K562 (cell line): ENCODE measurements at regions not wholly inside any gene's neighbourhood (a gene's known extent, or its start where the extent isn't known, plus 50 kb on each side); places are given as distances from the start of the nearest gene placed in this dataset.

Source experiments
- ATAC-seq: fragments of 200-7000 bp; cut with Tn5 transposase; 3 replicates; pipeline ENCODE4 v1.9.1; 2020; ENCODE audit warnings: moderate library complexity
- BruUV-seq: library from RNA; stranded (reverse); fragments of 400-500 nt; replicated peaks from 2 replicates; lab custom pipeline; 2021; lab: Mats Ljungman, UMichigan
- CTCF ChIA-PET: fragments of 300-600 bp; formaldehyde crosslinking; extraction: SDS; loops from one replicate; lab custom pipeline; 2021; ENCODE audit warnings: low intra/inter-chr PET ratio; lab: Yijun Ruan, JAX
- POLR2A ChIA-PET: fragments of 300-600, 350-650 bp; sonication (Branson Sonifier 250); formaldehyde crosslinking; extraction: SDS; loops from one replicate; lab custom pipeline; 2021; ENCODE audit warnings: antibody characterized with exemption, inconsistent platforms; lab: Yijun Ruan, JAX
- DNase-seq, 4 experiments: peaks; one replicate each; pipeline versions ENCODE4 v3.0.0 to v3.0.0-alpha.2; 2011 to 2018; ENCODE audit warnings: low spot score in 3 of 4, mixed read lengths in 3 of 4; ENCODE audit errors: extremely low read depth in 1 of 4
- FAIRE-seq: peaks from 2 replicates; lab custom pipeline; 2011; peaks lifted over from hg19 to GRCh38; lab: Jason Lieb, UNC
- H2AFZ ChIP-seq: 2 replicates; pipeline ENCODE4 v1.6.0; 2011; ENCODE audit warnings: low read depth, low read length, control low read depth, inconsistent platforms
- H3K27ac ChIP-seq: fragments of 200-600 bp; 3 replicates; pipeline ENCODE4 v1.8.0; 2011; ENCODE audit warnings: low read depth, mild to moderate bottlenecking, control low read depth, inconsistent platforms, low read length, moderate library complexity, mixed read lengths; ENCODE audit errors: extremely low read depth
- H3K27me3 ChIP-seq, 2 experiments: fragments of 300-600 bp in 1 of 2; 2 replicates in 1 of 2; 3 replicates in 1 of 2; pipeline versions ENCODE4 v1.6.0 to v1.8.0; 2011; ENCODE audit warnings: inconsistent platforms in 2 of 2, low read length in 2 of 2, mild to moderate bottlenecking in 1 of 2, mixed read lengths in 1 of 2, moderate library complexity in 1 of 2; ENCODE audit not compliant: control insufficient read depth in 2 of 2, insufficient read depth in 2 of 2
- H3K36me3 ChIP-seq: fragments of 300-600 bp; 3 replicates; pipeline ENCODE4 v1.8.0; 2011; ENCODE audit warnings: mild to moderate bottlenecking, low read length, inconsistent platforms; ENCODE audit not compliant: control insufficient read depth, insufficient read depth
- H3K4me1 ChIP-seq, 2 experiments: fragments of 200-600 bp in 1 of 2; replicated peaks in 1 of 2; 2 replicates in 1 of 2; 3 replicates in 1 of 2; pipeline versions ENCODE4 v1.5.1 to v1.8.0; 2011; ENCODE audit warnings: inconsistent platforms in 2 of 2, low read length in 2 of 2, mild to moderate bottlenecking in 1 of 2, mixed read lengths in 1 of 2, moderate library complexity in 1 of 2; ENCODE audit not compliant: control insufficient read depth in 2 of 2, insufficient read depth in 2 of 2
- H3K4me2 ChIP-seq: 2 replicates; pipeline ENCODE4 v1.6.1; 2011; ENCODE audit warnings: low read length, control low read depth, inconsistent platforms, mixed read lengths; ENCODE audit not compliant: insufficient read depth
- H3K4me3 ChIP-seq: fragments of 200-600 bp; sonication (generic), shearing (Covaris generic); 2 replicates; pipeline ENCODE4 v1.5.1; 2016; ENCODE audit warnings: control low read depth, inconsistent platforms
- H3K79me2 ChIP-seq: fragments of 200-600 bp; 3 replicates; pipeline ENCODE4 v1.8.0; 2011; ENCODE audit warnings: low read length, inconsistent platforms; ENCODE audit not compliant: control insufficient read depth, insufficient read depth
- H3K9ac ChIP-seq, 2 experiments: 2 replicates each; pipeline versions ENCODE4 v1.6.0 to v1.6.1; 2011; ENCODE audit warnings: low read depth in 2 of 2, low read length in 2 of 2, control low read depth in 1 of 2, inconsistent platforms in 1 of 2, mild to moderate bottlenecking in 1 of 2, mixed read lengths in 1 of 2; ENCODE audit not compliant: insufficient read depth in 1 of 2
- H3K9me1 ChIP-seq: one replicate; pipeline ENCODE4 v1.6.0; 2011; ENCODE audit warnings: inconsistent platforms, mild to moderate bottlenecking, low read length, moderate library complexity; ENCODE audit not compliant: control insufficient read depth, insufficient read depth
- H3K9me3 ChIP-seq: replicated peaks from 2 replicates; pipeline ENCODE4 v1.5.1; 2011; ENCODE audit warnings: low read depth, low read length, inconsistent platforms; ENCODE audit not compliant: control insufficient read depth, insufficient read depth
- H4K20me1 ChIP-seq: replicated peaks from 2 replicates; pipeline ENCODE4 v1.6.1; 2011; ENCODE audit warnings: low read length, inconsistent platforms, mixed read lengths; ENCODE audit not compliant: control insufficient read depth, insufficient read depth
- ATF3 ChIP-seq, 2 experiments: fragments of 450-650 bp in 1 of 2; sonication (generic) in 1 of 2; formaldehyde crosslinking in 1 of 2; IDR thresholded peaks in 1 of 2; conservative IDR thresholded peaks in 1 of 2; 2 replicates each; pipeline versions ENCODE4 v1.6.1 to v1.8.1; 2016 to 2023; ENCODE audit warnings: mild to moderate bottlenecking in 2 of 2, moderate library complexity in 2 of 2, inconsistent platforms in 1 of 2, missing genetic modification reagents in 1 of 2
- JUNB ChIP-seq: fragments of 450-650 bp; formaldehyde crosslinking; conservative IDR thresholded peaks from 2 replicates; pipeline ENCODE4 v1.4.0; 2020; ENCODE audit warnings: mild to moderate bottlenecking
- NFATC3 ChIP-seq: fragments of 450-650 bp; IDR thresholded peaks from 2 replicates; pipeline ENCODE4 v1.6.1; 2017; ENCODE audit warnings: mild to moderate bottlenecking
- NFXL1 ChIP-seq: fragments of 450-650 bp; formaldehyde crosslinking; IDR thresholded peaks from 2 replicates; pipeline ENCODE4 v1.4.0; 2021; ENCODE audit warnings: mild to moderate bottlenecking
- POLR3A ChIP-seq: IDR thresholded peaks from 2 replicates; pipeline ENCODE4 v1.6.1; 2011; ENCODE audit warnings: borderline replicate concordance, mild to moderate bottlenecking, moderate library complexity; ENCODE audit not compliant: insufficient read length, insufficient read depth; ENCODE audit errors: extremely low read depth
- PRPF4 ChIP-seq: fragments of 200-400 bp; formaldehyde crosslinking; IDR thresholded peaks from one replicate; pipeline ENCODE4 v1.6.1; 2017; ENCODE audit warnings: low read length, low read depth, mild to moderate bottlenecking; ENCODE audit not compliant: insufficient read depth, poor library complexity, severe bottlenecking
- PURB ChIP-seq: sonication (generic); formaldehyde crosslinking; IDR thresholded peaks from 2 replicates; pipeline ENCODE4 v1.9.0; 2021; ENCODE audit warnings: low read depth, mild to moderate bottlenecking, missing genetic modification reagents
- SLC30A9 ChIP-seq: fragments of 250-450 bp; sonication (Bioruptor Pico); IDR thresholded peaks from 2 replicates; pipeline ENCODE4 v1.8.0; 2022; ENCODE audit warnings: mild to moderate bottlenecking, moderate library complexity
- ZBTB40 ChIP-seq, 2 experiments: fragments of 450-650 bp in 1 of 2; sonication (generic) in 1 of 2; formaldehyde crosslinking in 1 of 2; IDR thresholded peaks; 2 replicates each; pipeline versions ENCODE4 v1.7.1 to v1.9.0; 2016 to 2022; ENCODE audit warnings: inconsistent platforms in 1 of 2, mild to moderate bottlenecking in 1 of 2, missing genetic modification reagents in 1 of 2
- WGBS: fragments of 100-300 bp; shearing (Covaris generic); methylation state at CpG from one replicate; pipeline ENCODE4 v1.1.6; 2016; ENCODE audit warnings: low coverage, mixed read lengths; ENCODE audit not compliant: insufficient coverage; ENCODE audit errors: missing lambda C conversion rate; 5-methylcytosine and 5-hydroxymethylcytosine counted together
- in situ Hi-C: fragments of 300-500 bp; cut with MboI; formaldehyde crosslinking; loops from 4 replicates; pipeline ENCODE4 v1.15.0; 2018; ENCODE audit warnings: inconsistent platforms, mixed read lengths
- intact Hi-C: fragments of 100-400 bp; cut with micrococcal nuclease; formaldehyde crosslinking; loops from 2 replicates; pipeline ENCODE4 v1.14.2; 2022
- TF ChIP-seq, protein P1 (sequence below): sonication (generic); formaldehyde crosslinking; IDR thresholded peaks from 2 replicates; pipeline ENCODE4 v1.8.0; 2022; ENCODE audit warnings: mild to moderate bottlenecking, low read depth, missing genetic modification reagents

- TF ChIP-seq, protein P1, sequence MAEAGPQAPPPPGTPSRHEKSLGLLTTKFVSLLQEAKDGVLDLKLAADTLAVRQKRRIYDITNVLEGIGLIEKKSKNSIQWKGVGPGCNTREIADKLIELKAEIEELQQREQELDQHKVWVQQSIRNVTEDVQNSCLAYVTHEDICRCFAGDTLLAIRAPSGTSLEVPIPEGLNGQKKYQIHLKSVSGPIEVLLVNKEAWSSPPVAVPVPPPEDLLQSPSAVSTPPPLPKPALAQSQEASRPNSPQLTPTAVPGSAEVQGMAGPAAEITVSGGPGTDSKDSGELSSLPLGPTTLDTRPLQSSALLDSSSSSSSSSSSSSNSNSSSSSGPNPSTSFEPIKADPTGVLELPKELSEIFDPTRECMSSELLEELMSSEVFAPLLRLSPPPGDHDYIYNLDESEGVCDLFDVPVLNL (CRISPR knock-in tag): no peak
- TF ChIP-seq PURB (CRISPR knock-in tag): no peak
- TF ChIP-seq SLC30A9 (CRISPR knock-in tag): no peak
- TF ChIP-seq NFXL1 (CRISPR knock-in tag): no peak
- no peak for TF ChIP-seq PRPF4
- TF ChIP-seq ATF3 (IDR thresholded peaks at IDR 0.05): peak; percentile 59
- TF ChIP-seq ATF3 (CRISPR knock-in tag; conservative IDR thresholded peaks at IDR 0.05): no peak
Measured at GRCh38 chr4:57499786-57500185, 389.6 kb upstream of the IGFBP7 start (continued).

DNA sequence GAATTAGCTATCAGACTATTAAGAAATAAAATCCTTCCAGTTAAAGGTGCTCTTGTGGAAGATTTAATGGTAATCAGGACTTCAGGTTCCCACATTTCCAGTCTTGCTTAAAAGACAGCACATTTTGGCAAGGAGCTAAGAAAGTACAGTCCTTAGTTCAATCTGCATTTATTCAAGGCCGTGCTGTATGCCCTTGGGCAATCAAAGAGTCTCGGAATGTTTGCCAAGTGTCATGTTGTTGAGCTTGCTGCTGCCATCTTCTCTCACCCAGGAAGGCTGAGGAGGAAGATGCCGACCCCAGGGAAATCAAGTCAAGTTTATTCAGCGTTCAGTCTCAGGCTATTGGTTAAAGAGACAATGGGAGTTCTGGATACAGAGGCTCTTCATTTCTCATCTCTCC is 388.1 kb upstream of the IGFBP7 start:
- ATAC-seq (no peak), DNase-seq (no peak), FAIRE-seq (no peak)
- Histone ChIP-seq H3K27me3 (no peaks in the 10 kb centered on the region), H4K20me1 (no peaks in the 10 kb centered on the region), H3K79me2 (no peaks in the 10 kb centered on the region), H3K27ac (no peak overlapping the region), H2AFZ (no peak overlapping the region), H3K9ac (no peak overlapping the region), H3K4me1 (no peaks in the 10 kb centered on the region), H3K4me3 (no peak overlapping the region), H3K9me3 (no peaks in the 10 kb centered on the region), H3K36me3 (no peaks in the 10 kb centered on the region), H3K4me2 (no peak overlapping the region), H3K9me1 (no peaks in the 10 kb centered on the region)
- CTCF ChIA-PET: no interaction called here
- intact Hi-C loops (no loop called here), in situ Hi-C loops (no loop called here)
- BruUV-seq: no TSS peak
- POLR2A ChIA-PET: no interaction called here
- WGBS: 2% methylated on average over 4 of the region's 4 CpGs
- no peak for TF ChIP-seq JUNB
- TF ChIP-seq NFATC3: no peak
- TF ChIP-seq ZBTB40 (IDR thresholded peaks at IDR 0.05): no peak
- no peak for TF ChIP-seq ZBTB40 (CRISPR knock-in tag; IDR thresholded peaks at IDR 0.05)
- no peak for TF ChIP-seq POLR3A
